Neuronal stem cell (in vitro differentiated cells): ENCODE measurements at regions not wholly inside any gene's neighbourhood (a gene's known extent, or its start where the extent isn't known, plus 50 kb on each side); places are given as distances from the start of the nearest gene placed in this dataset.

Experiments
- DNase-seq: peaks from one replicate; pipeline ENCODE4 v3.0.0-alpha.2; 2013; ENCODE audit warnings: low spot score
- H2AFZ ChIP-seq: one replicate; pipeline ENCODE4 v1.6.1; 2013; ENCODE audit warnings: mild to moderate bottlenecking, low read length, inconsistent platforms
- H2AK5ac ChIP-seq: 2 replicates; pipeline ENCODE4 v1.6.1; 2013; ENCODE audit warnings: low read depth, mild to moderate bottlenecking, inconsistent platforms, low read length, moderate library complexity, mixed read lengths
- H2BK120ac ChIP-seq: 2 replicates; pipeline ENCODE4 v1.6.1; 2013; ENCODE audit warnings: low read depth, mild to moderate bottlenecking, inconsistent platforms, low read length, moderate library complexity, mixed read lengths
- H2BK12ac ChIP-seq: one replicate; pipeline ENCODE4 v1.6.1; 2013; ENCODE audit warnings: low read length, inconsistent platforms
- H2BK15ac ChIP-seq: 2 replicates; pipeline ENCODE4 v1.6.1; 2013; ENCODE audit warnings: mild to moderate bottlenecking, low read length, inconsistent platforms, mixed read lengths
- H2BK5ac ChIP-seq: one replicate; pipeline ENCODE4 v1.6.1; 2013; ENCODE audit warnings: inconsistent platforms, mild to moderate bottlenecking, low read length, moderate library complexity
- H3K14ac ChIP-seq: one replicate; pipeline ENCODE4 v1.6.1; 2013; ENCODE audit warnings: low read length, inconsistent platforms
- H3K18ac ChIP-seq: 2 replicates; pipeline ENCODE4 v1.6.1; 2013; ENCODE audit warnings: low read length, inconsistent platforms
- H3K23ac ChIP-seq: 2 replicates; pipeline ENCODE4 v1.6.1; 2013; ENCODE audit warnings: low read depth, mild to moderate bottlenecking, mixed read lengths, low read length, inconsistent platforms; ENCODE audit not compliant: poor library complexity
- H3K27ac ChIP-seq: replicated peaks from 3 replicates; pipeline ENCODE4 v1.5.1; 2013; ENCODE audit warnings: low read length, inconsistent platforms
- H3K27me3 ChIP-seq, 3 experiments: 2 replicates each; pipeline ENCODE4 v1.6.1; 2013; ENCODE audit warnings: low read length in 3 of 3, mild to moderate bottlenecking in 2 of 3, inconsistent platforms in 1 of 3, low read depth in 1 of 3, mixed read lengths in 1 of 3, moderate library complexity in 1 of 3; ENCODE audit not compliant: control insufficient read depth in 3 of 3, insufficient read depth in 3 of 3
- H3K36me3 ChIP-seq, 2 donors: replicated peaks in 1 of 2; 2 replicates each; pipeline ENCODE4 v1.6.1; 2013; ENCODE audit warnings: low read length in 2 of 2; ENCODE audit not compliant: control insufficient read depth in 2 of 2, insufficient read depth in 2 of 2
- H3K4ac ChIP-seq: 2 replicates; pipeline ENCODE4 v1.6.1; 2013; ENCODE audit warnings: inconsistent platforms, mild to moderate bottlenecking, low read length, moderate library complexity
- H3K4me1 ChIP-seq, 2 donors: 1 replicate in 1 of 2; 2 replicates in 1 of 2; pipeline ENCODE4 v1.6.1; 2013; ENCODE audit warnings: low read length in 2 of 2, low read depth in 1 of 2; ENCODE audit not compliant: control insufficient read depth in 2 of 2, insufficient read depth in 1 of 2
- H3K4me2 ChIP-seq: one replicate; pipeline ENCODE4 v1.6.1; 2013; ENCODE audit warnings: mild to moderate bottlenecking, low read length, inconsistent platforms; ENCODE audit not compliant: insufficient read depth, poor library complexity, severe bottlenecking
- H3K4me3 ChIP-seq, 2 donors: 2 replicates each; pipeline ENCODE4 v1.5.1; 2013; ENCODE audit warnings: low read length in 2 of 2, mild to moderate bottlenecking in 2 of 2, inconsistent platforms in 1 of 2, moderate library complexity in 1 of 2
- H3K79me1 ChIP-seq: one replicate; pipeline ENCODE4 v1.6.1; 2013; ENCODE audit warnings: low read depth, mild to moderate bottlenecking, inconsistent platforms, low read length, moderate library complexity
- H3K9ac ChIP-seq: one replicate; pipeline ENCODE4 v1.6.1; 2013; ENCODE audit warnings: mild to moderate bottlenecking, low read depth, low read length, inconsistent platforms; ENCODE audit not compliant: poor library complexity
- H3K9me3 ChIP-seq, 2 donors: replicated peaks in 1 of 2; 2 replicates each; pipeline versions ENCODE3 to v1.6.1; 2013; ENCODE audit warnings: low read length in 2 of 2, mild to moderate bottlenecking in 2 of 2, inconsistent platforms in 1 of 2, low read depth in 1 of 2, mixed read lengths in 1 of 2, moderate library complexity in 1 of 2; ENCODE audit not compliant: control insufficient read depth in 2 of 2, insufficient read depth in 1 of 2
- H4K8ac ChIP-seq: one replicate; pipeline ENCODE4 v1.6.1; 2013; ENCODE audit warnings: low read depth, mild to moderate bottlenecking, inconsistent platforms, low read length, moderate library complexity
- H4K91ac ChIP-seq: one replicate; pipeline ENCODE4 v1.6.1; 2013; ENCODE audit warnings: low read length, low read depth, mild to moderate bottlenecking, inconsistent platforms; ENCODE audit not compliant: poor library complexity
- WGBS, 2 donors: extraction: QIAGEN DNeasy Blood & Tissue Kit; methylation state at CpG; one replicate each; pipeline ENCODE4 v1.1.7; 2013; ENCODE audit warnings: missing lambda C conversion rate in 2 of 2, mixed read lengths in 1 of 2; ENCODE audit not compliant: insufficient read length in 2 of 2, insufficient replicate concordance in 1 of 2; ENCODE audit errors: extremely low coverage in 2 of 2; 5-methylcytosine and 5-hydroxymethylcytosine counted together

DNA sequence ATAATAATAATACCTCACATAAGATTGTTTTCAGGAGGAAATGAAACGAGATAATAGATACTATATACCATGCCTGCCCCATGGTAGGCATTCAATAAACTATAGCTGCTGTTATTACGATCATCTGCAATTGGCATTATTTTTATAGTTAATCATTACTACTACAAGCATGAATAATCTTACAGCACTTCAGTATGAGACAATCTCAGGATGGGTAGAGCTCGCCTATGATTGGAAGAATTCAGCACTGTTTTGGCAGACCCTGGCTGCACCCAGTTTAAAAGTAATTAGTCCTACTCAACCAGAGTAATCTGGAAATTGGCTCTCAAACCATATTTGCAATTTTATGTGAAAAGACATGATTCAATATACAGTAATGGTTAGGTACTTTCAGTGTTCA, 105.0 kb upstream of the DPYD start:
- H3K9me3 ChIP-seq = no peaks in the 10 kb centered on the region
- H4K91ac ChIP-seq = no peak overlapping the region
- no peaks in the 10 kb centered on the region for H3K36me3 ChIP-seq
- no peak for DNase-seq
- H3K4me3 ChIP-seq = no peak overlapping the region
- H3K79me1 ChIP-seq = no peaks in the 10 kb centered on the region
- H3K23ac ChIP-seq = no peak overlapping the region
- no peaks in the 10 kb centered on the region for H3K27me3 ChIP-seq
- no peak overlapping the region for H3K4me2 ChIP-seq
- H2AFZ ChIP-seq = no peak overlapping the region
- no peak overlapping the region for H3K14ac ChIP-seq
- H3K9ac ChIP-seq = no peak overlapping the region
- no peak overlapping the region for H2BK120ac ChIP-seq
- no peak overlapping the region for H2BK12ac ChIP-seq
- H3K18ac ChIP-seq = no peak overlapping the region
- H4K8ac ChIP-seq = no peak overlapping the region
- no peak overlapping the region for H2BK15ac ChIP-seq
- no peak overlapping the region for H2BK5ac ChIP-seq
- H3K4ac ChIP-seq = no peak overlapping the region
- no CpG with 5 or more reads among the region's 3 CpGs for WGBS, 2 donors
- no peaks in the 10 kb centered on the region for H3K4me1 ChIP-seq
- no peak overlapping the region for H3K27ac ChIP-seq
- H2AK5ac ChIP-seq = no peak overlapping the region

DNA sequence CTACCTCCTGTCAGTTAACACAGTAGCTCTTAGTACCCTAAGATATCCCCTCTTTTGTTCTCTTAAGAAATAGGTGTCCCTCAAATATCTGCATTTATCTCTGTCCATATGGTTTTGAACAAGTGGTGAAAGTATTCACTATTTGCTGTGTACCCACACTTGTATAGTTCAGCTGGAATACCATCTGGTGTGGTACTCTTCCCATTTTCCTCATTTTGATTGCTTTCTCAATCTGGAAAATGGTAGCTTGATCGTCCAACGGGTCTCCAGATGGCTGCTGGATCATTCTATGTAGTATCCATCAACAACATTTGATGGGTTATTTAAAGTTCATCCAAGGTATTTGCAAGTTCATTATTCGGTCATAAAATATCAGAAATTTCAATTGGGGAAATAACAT, 100.3 kb upstream of the DPYD start:
- Histone ChIP-seq H2BK120ac (no peak overlapping the region), H3K9ac (no peak overlapping the region), H2BK5ac (no peak overlapping the region), H3K4ac (no peak overlapping the region), H3K27ac (no peak overlapping the region), H4K91ac (no peak overlapping the region), H3K23ac (no peak overlapping the region), H3K9me3 (no peaks in the 10 kb centered on the region), H4K8ac (no peak overlapping the region), H3K27me3 (no peaks in the 10 kb centered on the region), H2AFZ (no peak overlapping the region), H2AK5ac (no peak overlapping the region), H3K14ac (no peak overlapping the region), H3K36me3 (no peaks in the 10 kb centered on the region), H2BK12ac (no peak overlapping the region), H3K4me3 (no peak overlapping the region), H3K18ac (no peak overlapping the region), H3K4me1 (no peaks in the 10 kb centered on the region), H2BK15ac (no peak overlapping the region), H3K79me1 (peaks cover 1% of the 10 kb centered on the region), H3K4me2 (no peak overlapping the region)
- no CpG with 5 or more reads among the region's 3 CpGs for WGBS, 2 donors
- DNase-seq = no peak

DNA sequence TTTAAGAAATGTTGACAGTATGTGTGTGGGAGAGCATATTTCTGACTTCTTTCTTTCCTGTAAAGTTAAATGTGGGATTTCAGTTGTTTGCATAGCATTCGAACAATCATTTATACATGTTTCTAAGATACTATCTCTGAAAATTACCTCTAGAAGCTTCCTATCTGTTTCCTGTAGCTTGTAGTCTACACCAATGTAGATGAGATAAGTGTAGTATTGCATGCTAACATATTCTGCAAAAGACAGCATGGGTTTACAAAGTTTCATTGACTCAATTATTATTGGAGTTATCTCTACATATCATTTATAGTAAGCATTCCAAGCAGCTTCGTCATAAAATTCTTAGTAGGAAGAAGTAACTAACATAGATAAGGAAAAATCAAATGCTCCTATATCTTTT, 98.9 kb upstream of the DPYD start:
- H2AK5ac ChIP-seq = no peak overlapping the region
- H4K8ac ChIP-seq = no peak overlapping the region
- H3K23ac ChIP-seq = no peak overlapping the region
- no peak overlapping the region for H3K14ac ChIP-seq
- H3K36me3 ChIP-seq = no peaks in the 10 kb centered on the region
- no peak overlapping the region for H3K4ac ChIP-seq
- H3K9ac ChIP-seq = no peak overlapping the region
- H2BK12ac ChIP-seq = no peak overlapping the region
- no peak overlapping the region for H3K18ac ChIP-seq
- H3K27me3 ChIP-seq = no peaks in the 10 kb centered on the region
- no peak overlapping the region for H2BK120ac ChIP-seq
- peaks cover 1% of the 10 kb centered on the region for H3K79me1 ChIP-seq
- H3K4me3 ChIP-seq = no peak overlapping the region
- H3K4me1 ChIP-seq = no peaks in the 10 kb centered on the region
- no peak overlapping the region for H2BK15ac ChIP-seq
- no peak overlapping the region for H3K27ac ChIP-seq
- WGBS, 2 donors = no CpG with 5 or more reads among the region's 2 CpGs
- H3K9me3 ChIP-seq = no peaks in the 10 kb centered on the region
- no peak for DNase-seq
- no peak overlapping the region for H4K91ac ChIP-seq
- no peak overlapping the region for H2BK5ac ChIP-seq
- no peak overlapping the region for H3K4me2 ChIP-seq
- H2AFZ ChIP-seq = no peak overlapping the region

DNA sequence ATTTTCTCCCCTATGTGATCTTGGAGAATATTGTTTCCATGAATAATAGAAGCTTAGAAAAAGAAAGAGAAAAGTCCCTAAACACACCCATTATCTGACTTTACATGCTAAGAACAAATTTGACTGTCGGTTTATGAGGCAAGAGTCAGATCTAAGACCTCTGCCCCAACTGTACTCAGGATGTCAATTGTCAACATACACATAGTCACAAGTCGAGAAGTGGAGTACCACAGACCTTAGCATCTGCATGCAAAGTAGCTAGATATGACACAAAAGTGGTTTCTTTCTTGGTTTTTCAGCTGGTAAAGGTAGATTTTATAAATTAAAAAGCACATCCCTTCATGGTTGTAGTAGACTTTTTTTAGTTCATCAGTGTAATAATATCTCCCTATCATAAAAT, 97.2 kb upstream of the DPYD start:
- no peak overlapping the region for H3K9ac ChIP-seq
- DNase-seq = no peak
- no peaks in the 10 kb centered on the region for H3K4me1 ChIP-seq
- no peak overlapping the region for H3K4me3 ChIP-seq
- no peak overlapping the region for H2BK12ac ChIP-seq
- H2AK5ac ChIP-seq = no peak overlapping the region
- H2BK15ac ChIP-seq = no peak overlapping the region
- H2AFZ ChIP-seq = no peak overlapping the region
- H3K18ac ChIP-seq = no peak overlapping the region
- no peak overlapping the region for H2BK120ac ChIP-seq
- no peak overlapping the region for H2BK5ac ChIP-seq
- H3K4me2 ChIP-seq = no peak overlapping the region
- H3K9me3 ChIP-seq = no peaks in the 10 kb centered on the region
- H3K27ac ChIP-seq = no peak overlapping the region
- no CpG with 5 or more reads among the region's 2 CpGs for WGBS, 2 donors
- H3K27me3 ChIP-seq = no peaks in the 10 kb centered on the region
- H3K36me3 ChIP-seq = no peaks in the 10 kb centered on the region
- no peak overlapping the region for H3K14ac ChIP-seq
- no peak overlapping the region for H4K91ac ChIP-seq
- H3K79me1 ChIP-seq = peaks cover 1% of the 10 kb centered on the region
- H4K8ac ChIP-seq = no peak overlapping the region
- no peak overlapping the region for H3K23ac ChIP-seq
- no peak overlapping the region for H3K4ac ChIP-seq
